HL-60 (cell line): ENCODE measurements at regions not wholly inside any gene's neighbourhood (a gene's known extent, or its start where the extent isn't known, plus 50 kb on each side); places are given as distances from the start of the nearest gene placed in this dataset.

Experiments used
- CTCF ChIP-seq: IDR thresholded peaks from one replicate; pipeline ENCODE4 v1.5.1; 2011; ENCODE audit warnings: low read length, control low read depth, inconsistent platforms; ENCODE audit not compliant: insufficient read depth
- POLR2AphosphoS5 ChIP-seq: IDR thresholded peaks from 2 replicates; pipeline ENCODE4 v1.6.1; 2012; ENCODE audit warnings: low read depth
- REST ChIP-seq: IDR thresholded peaks from 2 replicates; pipeline ENCODE4 v1.6.1; 2012; ENCODE audit warnings: low read depth; ENCODE audit not compliant: insufficient replicate concordance
- SPI1 ChIP-seq: IDR thresholded peaks from 2 replicates; pipeline ENCODE4 v1.6.1; 2012; ENCODE audit warnings: low read depth, mild to moderate bottlenecking, borderline replicate concordance

GRCh38 chr5:53425687-53426511 is 54.5 kb upstream of the FST start:
- peak; percentile 18 for TF ChIP-seq CTCF
- no peak for TF ChIP-seq POLR2AphosphoS5
- TF ChIP-seq SPI1, result no peak
- TF ChIP-seq REST, result no peak
